Neutrophil (primary cell): ENCODE measurements at regions not wholly inside any gene's neighbourhood (a gene's known extent, or its start where the extent isn't known, plus 50 kb on each side); places are given as distances from the start of the nearest gene placed in this dataset.
"Not testable (repeated sequence)": the region's sequence is repeated elsewhere in the genome, so short reads cannot be mapped to it uniquely, and the experiment has no call there.

Source experiments
- H3K27ac ChIP-seq: fragments of 200-600 bp; sonication (generic); 2 replicates; pipeline ENCODE4 v1.5.1; 2016; ENCODE audit warnings: mild to moderate bottlenecking, moderate library complexity
- H3K27me3 ChIP-seq: fragments of 200-600 bp; sonication (generic); 2 replicates; pipeline ENCODE4 v1.6.0; 2016; ENCODE audit warnings: mild to moderate bottlenecking
- H3K36me3 ChIP-seq: fragments of 200-600 bp; sonication (generic); 2 replicates; pipeline ENCODE4 v1.5.1; 2017
- H3K4me1 ChIP-seq, 2 experiments: fragments of 200-600 bp in 1 of 2; sonication (generic) in 1 of 2; 1 replicate in 1 of 2; 2 replicates in 1 of 2; pipeline versions ENCODE4 v1.5.1 to v1.6.1; 2013 to 2016; ENCODE audit warnings: low read depth in 1 of 2, low read length in 1 of 2, mild to moderate bottlenecking in 1 of 2, moderate library complexity in 1 of 2; ENCODE audit not compliant: control insufficient read depth in 1 of 2, insufficient read depth in 1 of 2
- H3K4me3 ChIP-seq, 2 experiments: fragments of 200-600 bp in 1 of 2; sonication (generic) in 1 of 2; 1 replicate in 1 of 2; 2 replicates in 1 of 2; pipeline ENCODE4 v1.5.1; 2013 to 2016; ENCODE audit warnings: low read depth in 1 of 2, low read length in 1 of 2, mild to moderate bottlenecking in 1 of 2, moderate library complexity in 1 of 2
- H3K9me3 ChIP-seq: fragments of 200-600 bp; sonication (generic); 2 replicates; pipeline ENCODE4 v1.5.1; 2016
- CTCF ChIP-seq: fragments of 200-600 bp; sonication (generic); IDR thresholded peaks from 2 replicates; pipeline ENCODE4 v1.5.1; 2016; ENCODE audit warnings: antibody characterized with exemption

- no peak for TF ChIP-seq CTCF
- H3K27me3 ChIP-seq, result no peaks in the 10 kb centered on the region
- peaks cover 14 to 16% of the 10 kb centered on the region in 2 experiments for H3K4me1 ChIP-seq
- no peak overlapping the region for H3K27ac ChIP-seq
- no peak overlapping the region for H3K4me3 ChIP-seq
- peaks cover 28% of the 10 kb centered on the region for H3K36me3 ChIP-seq
- H3K9me3 ChIP-seq, result no peaks in the 10 kb centered on the region
Measured at GRCh38 chr22:25453058-25453457, 111.4 kb upstream of the GRK3 start.

GRCh38 chr22:25453557-25453956 lies 110.9 kb upstream of the GRK3 start:
- Histone ChIP-seq H3K4me3 (no peak overlapping the region), H3K4me1 (peaks cover 11 to 13% of the 10 kb centered on the region in 2 experiments), H3K9me3 (no peaks in the 10 kb centered on the region), H3K27ac (no peak overlapping the region), H3K36me3 (peaks cover 30% of the 10 kb centered on the region), H3K27me3 (no peaks in the 10 kb centered on the region)
- no peak for TF ChIP-seq CTCF

- H3K4me3 ChIP-seq, H3K4me1 ChIP-seq, H3K27ac ChIP-seq, H3K9me3 ChIP-seq, H3K27me3 ChIP-seq: not testable (repeated sequence)
- H3K36me3 ChIP-seq, result peaks cover 60% of the 10 kb centered on the region
Measured at GRCh38 chr22:25456300-25457043, 108.0 kb upstream of the GRK3 start.

- H3K27me3 ChIP-seq, H3K27ac ChIP-seq, H3K4me3 ChIP-seq, H3K9me3 ChIP-seq, H3K4me1 ChIP-seq: not testable (repeated sequence)
- peaks cover 65% of the 10 kb centered on the region for H3K36me3 ChIP-seq
Measured at GRCh38 chr22:25458631-25459030, 105.8 kb upstream of the GRK3 start.

GRCh38 chr22:25460682-25461081 lies 103.8 kb upstream of the GRK3 start:
- H3K36me3 ChIP-seq, result peaks cover 57% of the 10 kb centered on the region
- not testable (repeated sequence) for H3K9me3 ChIP-seq, H3K27me3 ChIP-seq, H3K4me3 ChIP-seq, H3K27ac ChIP-seq, H3K4me1 ChIP-seq

GRCh38 chr22:25461301-25461700 lies 103.2 kb upstream of the GRK3 start:
- Histone ChIP-seq H3K4me3 (no peak overlapping the region), H3K4me1 (no peaks in the 10 kb centered on the region), H3K9me3 (no peaks in the 10 kb centered on the region), H3K36me3 (peaks cover 60% of the 10 kb centered on the region), H3K27me3 (no peaks in the 10 kb centered on the region), H3K27ac (no peak overlapping the region)
- TF ChIP-seq CTCF, result no peak

- H3K27ac ChIP-seq, result not testable (repeated sequence)
- peaks cover 52% of the 10 kb centered on the region for H3K36me3 ChIP-seq
- TF ChIP-seq CTCF, result peak; percentile 90
Measured at GRCh38 chr22:25462474-25463346, 101.8 kb upstream of the GRK3 start.

GRCh38 chr22:25463347-25463628 lies 101.2 kb upstream of the GRK3 start:
- not testable (repeated sequence) for H3K27me3 ChIP-seq, H3K4me3 ChIP-seq, H3K27ac ChIP-seq, H3K4me1 ChIP-seq, H3K9me3 ChIP-seq
- H3K36me3 ChIP-seq, result peaks cover 50% of the 10 kb centered on the region

More at GRCh38 chr22:25462474-25463346, 101.8 kb upstream of the GRK3 start:
- H3K4me3 ChIP-seq, H3K4me1 ChIP-seq, H3K27me3 ChIP-seq, H3K9me3 ChIP-seq: not testable (repeated sequence)

- not testable (repeated sequence) for H3K27me3 ChIP-seq, H3K27ac ChIP-seq, H3K4me1 ChIP-seq, H3K9me3 ChIP-seq, H3K4me3 ChIP-seq
- H3K36me3 ChIP-seq, result peaks cover 41% of the 10 kb centered on the region
Measured at GRCh38 chr22:25464326-25464725, 100.1 kb upstream of the GRK3 start.
